ENCODE measurements at regions not wholly inside any gene's neighbourhood (a gene's known extent, or its start where the extent isn't known, plus 50 kb on each side); places are given as distances from the start of the nearest gene placed in this dataset.

DNA sequence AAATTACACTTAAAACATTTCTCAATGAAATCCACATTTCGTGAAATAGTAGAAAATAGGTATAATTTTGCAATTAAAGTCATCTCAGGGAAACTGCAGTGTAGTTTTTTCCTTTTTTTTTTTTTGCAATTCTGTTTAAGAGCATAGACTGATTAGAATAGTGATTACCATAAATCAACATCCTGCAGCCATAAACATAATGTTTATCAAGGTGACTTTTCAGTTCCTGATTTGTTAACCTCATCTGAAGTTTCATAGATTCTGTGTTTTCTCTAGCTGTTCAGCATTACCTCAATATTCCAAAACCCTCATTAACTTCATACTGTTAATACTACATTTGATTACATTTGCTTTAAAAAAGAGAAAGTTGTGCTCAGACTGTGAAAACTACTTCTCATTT lies 286.3 kb upstream of the DACH1 start:
- Histone ChIP-seq H3K9ac (ENCODE audit: low read depth, low read length) (no peak overlapping the region), H3K79me2 (ENCODE audit: insufficient read depth, low read length) (no peaks in the 10 kb centered on the region), H3K36me3 (ENCODE audit: insufficient read depth, low read length) (no peaks in the 10 kb centered on the region), H3K9me3 (ENCODE audit: insufficient read depth, low read length, severe bottlenecking) (no peaks in the 10 kb centered on the region), H4K20me1 (ENCODE audit: insufficient read depth, low read length) (no peaks in the 10 kb centered on the region), H3K4me1 (ENCODE audit: insufficient read depth, low read length) (no peaks in the 10 kb centered on the region), H3K4me2 (ENCODE audit: insufficient read depth, low read length) (no peak overlapping the region), H2AFZ (ENCODE audit: low read depth, low read length) (no peak overlapping the region), H3K27ac (ENCODE audit: low read length) (no peak overlapping the region), H3K4me3 (ENCODE audit: low read depth in 1 of 2, low read length in 2 of 2) (no peak overlapping the region), H3K27me3 (ENCODE audit: insufficient read depth, low read length, poor library complexity) (no peaks in the 10 kb centered on the region)
- DNase-seq (no peak), ATAC-seq (ENCODE audit: insufficient read depth, low read depth) (no peak)
- no peak for TF ChIP-seq EZH2 (IDR thresholded peaks at IDR 0.05; ENCODE audit: borderline replicate concordance, low read depth, low read length, severe bottlenecking)
- TF ChIP-seq, protein P1, sequence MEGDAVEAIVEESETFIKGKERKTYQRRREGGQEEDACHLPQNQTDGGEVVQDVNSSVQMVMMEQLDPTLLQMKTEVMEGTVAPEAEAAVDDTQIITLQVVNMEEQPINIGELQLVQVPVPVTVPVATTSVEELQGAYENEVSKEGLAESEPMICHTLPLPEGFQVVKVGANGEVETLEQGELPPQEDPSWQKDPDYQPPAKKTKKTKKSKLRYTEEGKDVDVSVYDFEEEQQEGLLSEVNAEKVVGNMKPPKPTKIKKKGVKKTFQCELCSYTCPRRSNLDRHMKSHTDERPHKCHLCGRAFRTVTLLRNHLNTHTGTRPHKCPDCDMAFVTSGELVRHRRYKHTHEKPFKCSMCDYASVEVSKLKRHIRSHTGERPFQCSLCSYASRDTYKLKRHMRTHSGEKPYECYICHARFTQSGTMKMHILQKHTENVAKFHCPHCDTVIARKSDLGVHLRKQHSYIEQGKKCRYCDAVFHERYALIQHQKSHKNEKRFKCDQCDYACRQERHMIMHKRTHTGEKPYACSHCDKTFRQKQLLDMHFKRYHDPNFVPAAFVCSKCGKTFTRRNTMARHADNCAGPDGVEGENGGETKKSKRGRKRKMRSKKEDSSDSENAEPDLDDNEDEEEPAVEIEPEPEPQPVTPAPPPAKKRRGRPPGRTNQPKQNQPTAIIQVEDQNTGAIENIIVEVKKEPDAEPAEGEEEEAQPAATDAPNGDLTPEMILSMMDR (IDR thresholded peaks at IDR 0.05; ENCODE audit: borderline replicate concordance, extremely low read depth, low read length, poor library complexity, severe bottlenecking) = no peak

DNA sequence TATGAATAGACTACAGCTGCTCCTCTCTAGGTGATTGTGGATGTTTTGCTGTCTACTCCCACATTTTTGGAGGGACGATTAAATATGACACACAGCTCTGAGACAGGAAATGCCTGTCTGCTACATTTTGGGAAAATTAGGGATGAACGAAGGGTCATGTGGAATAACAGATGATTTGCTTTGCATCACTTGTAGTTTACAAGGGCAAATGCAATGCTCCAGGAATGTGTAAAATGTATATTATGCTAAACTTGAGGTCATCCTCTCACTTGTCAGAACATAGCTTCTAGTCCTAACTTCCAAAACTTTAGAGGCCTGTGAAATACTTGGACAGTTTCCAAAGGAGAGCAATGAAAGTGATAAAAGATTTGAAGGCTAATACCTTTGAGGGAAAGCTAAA lies 284.2 kb upstream of the DACH1 start:
- H3K4me3 ChIP-seq (ENCODE audit: low read depth in 1 of 2, low read length in 2 of 2) = no peak overlapping the region
- H3K9me3 ChIP-seq (ENCODE audit: insufficient read depth, low read length, severe bottlenecking) = no peaks in the 10 kb centered on the region
- H3K4me1 ChIP-seq (ENCODE audit: insufficient read depth, low read length) = no peaks in the 10 kb centered on the region
- H3K36me3 ChIP-seq (ENCODE audit: insufficient read depth, low read length) = no peaks in the 10 kb centered on the region
- TF ChIP-seq, protein P1 (IDR thresholded peaks at IDR 0.05; ENCODE audit: borderline replicate concordance, extremely low read depth, low read length, poor library complexity, severe bottlenecking) = no peak
- no peak for TF ChIP-seq EZH2 (IDR thresholded peaks at IDR 0.05; ENCODE audit: borderline replicate concordance, low read depth, low read length, severe bottlenecking)
- H3K79me2 ChIP-seq (ENCODE audit: insufficient read depth, low read length) = no peaks in the 10 kb centered on the region
- no peak overlapping the region for H3K27ac ChIP-seq (ENCODE audit: low read length)
- no peaks in the 10 kb centered on the region for H4K20me1 ChIP-seq (ENCODE audit: insufficient read depth, low read length)
- no peak overlapping the region for H3K4me2 ChIP-seq (ENCODE audit: insufficient read depth, low read length)
- H3K27me3 ChIP-seq (ENCODE audit: insufficient read depth, low read length, poor library complexity) = no peaks in the 10 kb centered on the region
- no peak overlapping the region for H2AFZ ChIP-seq (ENCODE audit: low read depth, low read length)
- ATAC-seq (ENCODE audit: insufficient read depth, low read depth) (no peak), DNase-seq (no peak)
- H3K9ac ChIP-seq (ENCODE audit: low read depth, low read length) = no peak overlapping the region

DNA sequence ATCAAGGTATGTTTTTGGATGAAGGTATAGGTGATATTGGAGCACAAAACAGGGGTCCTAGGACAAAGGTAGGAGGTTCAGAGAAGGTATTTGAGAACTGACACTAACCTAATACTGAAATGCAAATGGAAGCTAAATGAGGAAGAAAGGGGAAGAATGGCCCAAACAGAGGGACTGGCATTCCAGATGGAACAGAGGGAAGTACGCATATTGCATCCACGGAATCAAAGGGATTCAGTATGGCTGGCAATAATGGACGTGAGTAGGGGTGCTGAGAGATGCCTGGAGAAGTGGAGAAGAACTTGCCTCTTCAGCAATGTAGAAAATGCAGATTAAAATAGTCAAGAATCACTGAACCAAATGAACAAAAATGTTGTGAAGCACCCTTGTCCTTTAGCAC lies 283.5 kb upstream of the DACH1 start:
- Histone ChIP-seq H3K9me3 (ENCODE audit: insufficient read depth, low read length, severe bottlenecking) (no peaks in the 10 kb centered on the region), H2AFZ (ENCODE audit: low read depth, low read length) (no peak overlapping the region), H3K79me2 (ENCODE audit: insufficient read depth, low read length) (no peaks in the 10 kb centered on the region), H3K4me2 (ENCODE audit: insufficient read depth, low read length) (no peak overlapping the region), H3K27me3 (ENCODE audit: insufficient read depth, low read length, poor library complexity) (no peaks in the 10 kb centered on the region), H4K20me1 (ENCODE audit: insufficient read depth, low read length) (no peaks in the 10 kb centered on the region), H3K9ac (ENCODE audit: low read depth, low read length) (no peak overlapping the region), H3K4me1 (ENCODE audit: insufficient read depth, low read length) (no peaks in the 10 kb centered on the region), H3K36me3 (ENCODE audit: insufficient read depth, low read length) (no peaks in the 10 kb centered on the region), H3K27ac (ENCODE audit: low read length) (no peak overlapping the region), H3K4me3 (ENCODE audit: low read depth in 1 of 2, low read length in 2 of 2) (no peak overlapping the region)
- no peak for TF ChIP-seq EZH2 (IDR thresholded peaks at IDR 0.05; ENCODE audit: borderline replicate concordance, low read depth, low read length, severe bottlenecking)
- TF ChIP-seq, protein P1 (IDR thresholded peaks at IDR 0.05; ENCODE audit: borderline replicate concordance, extremely low read depth, low read length, poor library complexity, severe bottlenecking) = no peak
- DNase-seq (no peak), ATAC-seq (ENCODE audit: insufficient read depth, low read depth) (no peak)

DNA sequence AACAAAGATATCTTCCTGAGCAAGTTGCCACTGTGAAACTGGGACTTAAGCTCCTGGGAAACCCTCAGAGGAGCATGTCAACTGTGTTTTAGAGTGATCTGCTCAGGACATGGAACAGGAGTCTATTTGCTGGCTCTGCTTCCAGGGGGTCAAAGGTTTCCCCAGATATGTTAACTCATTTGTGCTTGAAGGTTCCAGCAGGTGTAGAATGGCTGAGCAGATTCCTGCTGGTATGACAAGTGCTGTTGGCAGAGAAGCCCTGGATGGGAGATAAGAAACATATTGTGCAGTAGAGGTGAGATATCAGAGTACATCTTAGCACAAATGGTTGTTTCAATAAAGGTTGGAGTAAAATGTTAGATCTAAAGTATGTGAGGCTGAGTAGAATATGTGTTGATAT lies 282.7 kb upstream of the DACH1 start:
- no peak for ATAC-seq (ENCODE audit: insufficient read depth, low read depth)
- H3K4me1 ChIP-seq (ENCODE audit: insufficient read depth, low read length) = no peaks in the 10 kb centered on the region
- H3K4me3 ChIP-seq (ENCODE audit: low read depth in 1 of 2, low read length in 2 of 2) = no peak overlapping the region
- no peaks in the 10 kb centered on the region for H3K9me3 ChIP-seq (ENCODE audit: insufficient read depth, low read length, severe bottlenecking)
- no peak overlapping the region for H3K27ac ChIP-seq (ENCODE audit: low read length)
- H3K79me2 ChIP-seq (ENCODE audit: insufficient read depth, low read length) = no peaks in the 10 kb centered on the region
- no peaks in the 10 kb centered on the region for H3K36me3 ChIP-seq (ENCODE audit: insufficient read depth, low read length)
- no peaks in the 10 kb centered on the region for H4K20me1 ChIP-seq (ENCODE audit: insufficient read depth, low read length)
- no peaks in the 10 kb centered on the region for H3K27me3 ChIP-seq (ENCODE audit: insufficient read depth, low read length, poor library complexity)
- H2AFZ ChIP-seq (ENCODE audit: low read depth, low read length) = no peak overlapping the region
- H3K4me2 ChIP-seq (ENCODE audit: insufficient read depth, low read length) = no peak overlapping the region
- TF ChIP-seq, protein P1 (IDR thresholded peaks at IDR 0.05; ENCODE audit: borderline replicate concordance, extremely low read depth, low read length, poor library complexity, severe bottlenecking) = no peak
- no peak for TF ChIP-seq EZH2 (IDR thresholded peaks at IDR 0.05; ENCODE audit: borderline replicate concordance, low read depth, low read length, severe bottlenecking)
- DNase-seq = no peak
- H3K9ac ChIP-seq (ENCODE audit: low read depth, low read length) = no peak overlapping the region

Data from DND-41 (cell line).